ENCODE measurements at regions not wholly inside any gene's neighbourhood (a gene's known extent, or its start where the extent isn't known, plus 50 kb on each side); places are given as distances from the start of the nearest gene placed in this dataset.

GRCh38 chr14:87879389-87879788 is 113.6 kb downstream of the GALC start:
- no peak for DNase-seq

- DNase-seq = no peak
Measured at GRCh38 chr14:87878959-87879358, 114.0 kb downstream of the GALC start.

GRCh38 chr14:87877877-87878276 is 115.1 kb downstream of the GALC start:
- DNase-seq = no peak

- no peak for DNase-seq
Measured at GRCh38 chr14:87874676-87875075, 118.3 kb downstream of the GALC start.

- no peak for DNase-seq
Measured at GRCh38 chr14:87873741-87874140, 119.2 kb downstream of the GALC start.

GRCh38 chr14:87869619-87870583 is 123.1 kb downstream of the GALC start:
- DNase-seq = peak; percentile 16

- no peak for DNase-seq
Measured at GRCh38 chr14:87868920-87869319, 124.1 kb downstream of the GALC start.

GRCh38 chr14:87866116-87866515 is 126.9 kb downstream of the GALC start:
- DNase-seq = no peak

- no peak for DNase-seq
Measured at GRCh38 chr14:87864356-87865270, 128.4 kb downstream of the GALC start.

- no peak for DNase-seq
Measured at GRCh38 chr14:87863047-87863446, 129.9 kb downstream of the GALC start.

- no peak for DNase-seq
Measured at GRCh38 chr14:87852107-87852506, 140.9 kb downstream of the GALC start.

GRCh38 chr14:87851190-87851589 is 141.8 kb downstream of the GALC start:
- no peak for DNase-seq

GRCh38 chr14:87847216-87847755 is 145.7 kb downstream of the GALC start:
- no peak for DNase-seq

- DNase-seq = no peak
Measured at GRCh38 chr14:87840906-87841305, 152.1 kb downstream of the GALC start.

GRCh38 chr14:87838931-87839330 is 154.1 kb downstream of the GALC start:
- no peak for DNase-seq

- DNase-seq = no peak
Measured at GRCh38 chr14:87837296-87837695, 155.7 kb downstream of the GALC start.

- DNase-seq = no peak
Measured at GRCh38 chr14:87834594-87834993, 158.4 kb downstream of the GALC start.

GRCh38 chr14:87833026-87833425 is 160.0 kb downstream of the GALC start:
- no peak for DNase-seq

GRCh38 chr14:87830443-87831096 is 162.4 kb downstream of the GALC start:
- no peak for DNase-seq

GRCh38 chr14:87829543-87829942 is 163.4 kb downstream of the GALC start:
- no peak for DNase-seq

GRCh38 chr14:87824266-87824665 is 168.7 kb downstream of the GALC start:
- DNase-seq = no peak

- DNase-seq = no peak
Measured at GRCh38 chr14:87816416-87816815, 176.6 kb downstream of the GALC start.

- DNase-seq = no peak
Measured at GRCh38 chr14:87815121-87815520, 177.9 kb downstream of the GALC start.
